NOMO-1 treated with DMSO at 0.1 percent for 48 hours (cell line): ENCODE measurements at regions not wholly inside any gene's neighbourhood (a gene's known extent, or its start where the extent isn't known, plus 50 kb on each side); places are given as distances from the start of the nearest gene placed in this dataset.

Experiments
- DNase-seq: peaks from one replicate; lab custom pipeline; 2025; ENCODE audit not compliant: unreplicated experiment; lab: John Stamatoyannopoulos, UW

DNA sequence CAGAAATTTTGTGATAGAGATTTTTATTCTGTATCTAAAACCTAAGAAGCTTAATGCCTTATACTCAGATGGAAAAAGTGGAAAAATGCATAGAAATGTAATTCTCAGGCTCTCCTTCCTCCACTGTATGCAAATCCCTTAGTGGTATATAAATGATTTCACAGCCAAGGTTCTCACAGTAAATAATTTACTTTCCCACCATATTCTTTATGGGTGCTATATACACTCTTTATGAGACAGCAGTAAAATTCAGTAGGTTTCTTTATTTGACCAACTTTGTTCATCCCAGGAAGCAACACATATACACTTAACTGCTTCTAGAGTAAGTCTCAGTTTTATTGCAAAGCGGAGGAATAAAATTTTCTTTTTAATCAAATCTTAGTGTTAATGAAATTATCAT, 1399.7 kb downstream of the PCDH7 start:
- no peak for DNase-seq

DNA sequence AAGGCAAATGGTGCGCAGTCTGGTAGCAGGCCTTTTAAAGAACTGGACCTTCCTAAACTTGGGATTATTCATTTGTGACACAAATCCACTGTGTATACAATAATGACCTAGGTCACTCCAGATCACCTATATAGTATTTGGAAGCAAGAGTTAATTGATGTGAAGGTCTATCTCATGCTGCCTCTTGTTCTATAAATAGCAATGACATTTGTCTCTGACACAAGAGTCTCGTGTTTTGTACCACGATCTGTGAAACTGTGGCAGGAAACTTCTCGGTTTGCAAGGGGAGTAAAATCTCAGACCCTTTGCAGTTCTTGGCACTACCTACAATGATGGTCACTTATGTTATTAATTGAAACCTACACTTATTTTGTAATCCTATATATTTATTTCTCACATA, 1408.4 kb downstream of the PCDH7 start:
- no peak for DNase-seq

DNA sequence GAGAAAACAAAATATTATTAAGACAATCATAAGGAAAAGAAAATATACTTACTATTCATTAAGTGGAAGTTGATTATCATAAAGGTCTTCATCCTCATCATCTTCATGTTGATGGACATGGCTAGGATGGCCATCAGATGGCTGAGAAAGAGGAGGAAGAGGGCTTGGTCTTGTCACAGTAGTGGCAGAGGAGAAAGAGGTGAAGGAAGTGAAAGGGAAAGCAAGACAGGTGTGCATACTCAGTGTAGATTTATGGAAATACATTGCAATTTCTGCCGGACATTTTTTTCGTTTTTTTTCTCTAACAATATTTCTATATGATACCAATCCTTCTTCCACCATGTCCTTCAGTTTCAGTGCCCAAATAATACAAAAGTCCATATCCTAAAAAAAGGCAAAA, 1409.8 kb downstream of the PCDH7 start:
- DNase-seq = no peak

DNA sequence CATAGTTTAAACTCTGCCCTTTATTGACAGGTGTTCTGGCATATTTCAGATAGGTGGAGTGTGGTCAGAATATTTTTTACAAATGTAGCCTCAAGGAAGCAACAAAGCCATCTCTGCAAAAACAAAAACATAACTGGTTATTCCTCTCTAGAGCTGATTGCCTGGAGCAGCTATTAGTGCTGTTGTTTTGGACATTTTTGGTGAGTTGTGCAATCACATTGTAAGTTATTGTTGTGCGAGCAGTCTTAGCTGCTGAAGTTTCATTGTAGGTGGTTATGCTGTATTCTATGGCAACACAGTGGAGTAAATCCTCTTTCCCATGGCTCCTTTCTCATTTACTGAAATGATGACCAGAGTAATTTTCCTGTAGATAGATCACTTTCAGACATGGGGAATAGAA, 1413.0 kb downstream of the PCDH7 start:
- DNase-seq = no peak

DNA sequence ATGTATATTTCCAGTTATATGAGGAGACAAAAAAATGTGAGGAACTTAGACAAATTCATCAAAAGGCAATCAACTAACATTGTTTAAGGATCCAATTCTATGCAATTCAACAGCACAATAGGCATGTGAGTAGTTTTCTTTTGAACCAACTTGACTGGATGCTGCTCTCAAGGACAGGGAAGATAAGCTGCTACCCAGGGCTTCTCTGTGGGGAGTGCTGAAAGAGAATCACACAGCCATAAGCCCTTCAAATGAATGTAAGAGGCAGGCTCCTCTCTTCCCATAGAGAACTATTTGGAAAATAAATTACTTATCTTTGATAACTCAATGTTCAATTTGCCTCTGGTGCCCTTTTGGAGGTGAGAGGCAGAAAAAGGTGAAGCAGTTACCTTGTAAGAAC, 1413.6 kb downstream of the PCDH7 start:
- DNase-seq = no peak

DNA sequence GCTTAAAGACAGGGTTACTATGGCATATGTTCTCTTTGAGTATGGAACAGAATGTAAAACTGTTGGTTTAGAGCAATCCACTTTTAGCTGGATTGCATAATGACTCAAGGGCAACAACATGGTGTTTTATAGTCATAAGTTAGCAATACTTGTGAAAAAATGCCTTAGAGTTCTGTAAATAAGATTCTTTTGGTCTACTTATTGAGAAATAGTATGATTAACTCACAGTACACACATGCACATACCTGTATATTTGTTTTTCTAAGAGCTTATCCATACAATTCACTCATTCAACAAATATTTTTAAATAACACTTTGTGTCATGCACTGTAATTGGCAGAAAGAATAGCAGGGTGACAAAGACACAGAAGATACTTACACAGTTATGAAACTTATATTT, 1415.5 kb downstream of the PCDH7 start:
- DNase-seq = peak; percentile 17

DNA sequence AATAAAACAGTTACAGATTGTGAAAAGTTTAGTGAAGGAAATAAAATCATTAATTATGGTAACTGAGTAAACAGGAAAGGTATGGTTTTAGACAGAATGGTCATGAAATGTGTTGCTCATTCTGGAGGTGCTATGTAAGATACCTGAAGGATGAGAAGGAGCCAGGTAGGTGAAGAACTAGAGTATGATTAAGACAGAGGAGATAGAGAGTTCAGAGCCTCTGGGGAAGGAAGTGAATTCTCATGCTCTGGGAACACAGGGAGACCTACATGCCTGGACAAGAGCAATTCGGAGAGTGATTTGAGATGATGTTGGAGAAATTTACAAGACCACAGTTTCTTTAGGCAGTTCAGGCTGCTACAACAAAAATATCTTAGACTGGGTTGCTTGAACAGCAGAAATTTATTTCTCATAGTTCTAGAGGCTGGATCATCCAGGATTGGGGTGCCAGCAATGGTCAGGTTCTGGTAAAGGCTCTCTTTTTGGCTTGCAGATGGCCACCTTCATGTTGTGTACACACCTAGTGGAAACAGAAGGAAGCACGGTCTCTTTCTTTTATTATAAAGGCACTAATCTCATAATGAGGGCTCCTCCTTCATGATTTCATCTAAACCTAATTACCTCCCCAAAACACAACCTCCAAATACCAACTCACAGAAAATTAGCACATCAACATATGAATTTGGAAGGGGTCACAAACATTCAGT, 1416.1 kb downstream of the PCDH7 start:
- DNase-seq = no peak

DNA sequence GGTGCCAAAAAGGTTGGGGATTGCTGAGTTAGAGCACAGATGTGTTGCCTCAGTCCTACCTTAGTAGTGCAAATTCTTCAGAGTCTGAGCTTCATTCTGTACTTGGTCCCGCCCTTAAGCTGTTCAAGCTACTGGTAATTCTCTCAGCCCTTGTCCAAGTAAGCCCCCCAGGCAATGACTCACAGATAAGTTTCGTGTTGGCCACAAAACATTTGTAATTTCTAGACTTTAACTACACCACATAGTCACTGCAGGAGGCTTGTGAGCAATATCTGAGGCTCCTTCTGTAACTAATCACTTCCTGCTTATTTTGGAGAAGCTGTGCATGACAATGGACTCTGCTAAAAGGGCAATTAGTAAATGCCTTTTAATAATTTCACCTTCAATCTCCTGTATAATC, 1420.5 kb downstream of the PCDH7 start:
- peak; percentile 92 for DNase-seq

DNA sequence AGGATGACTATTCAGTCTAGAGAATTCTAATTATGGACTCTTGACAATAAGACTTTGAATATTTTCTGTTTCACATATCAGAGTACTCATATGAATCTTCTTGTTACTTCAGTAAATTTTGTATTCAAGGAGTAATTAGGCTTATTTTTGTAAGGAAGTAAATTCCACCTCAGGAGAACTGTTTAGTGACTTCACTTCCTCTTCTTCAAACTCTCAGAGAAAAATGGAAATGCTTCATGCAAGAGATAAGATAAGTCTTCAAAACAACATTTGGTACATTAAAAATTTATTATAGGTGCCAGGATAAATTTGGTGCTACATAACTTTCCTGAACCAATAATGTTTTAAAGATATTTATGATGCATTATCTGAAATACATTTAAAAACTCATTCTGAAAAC, 1421.9 kb downstream of the PCDH7 start:
- peak; percentile 56 for DNase-seq

DNA sequence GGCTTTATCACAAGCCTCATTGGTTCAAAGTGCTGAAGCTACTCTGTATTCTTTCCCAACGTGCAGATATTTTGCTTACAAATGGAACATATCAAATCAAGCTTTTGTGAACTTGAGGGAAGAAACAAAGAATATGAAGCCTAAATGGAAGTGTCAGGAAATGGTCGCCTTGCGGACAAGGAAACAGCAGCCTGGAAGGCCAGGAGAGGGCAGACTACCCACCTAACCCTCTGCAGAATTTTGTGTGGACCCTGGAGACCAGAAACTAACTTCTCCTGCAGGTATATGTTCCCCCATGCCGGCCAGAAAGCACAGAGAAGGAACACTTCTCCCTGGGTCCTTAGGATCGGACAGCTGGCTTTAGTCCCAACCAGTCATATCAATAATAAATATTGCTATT, 1425.8 kb downstream of the PCDH7 start:
- DNase-seq = no peak

DNA sequence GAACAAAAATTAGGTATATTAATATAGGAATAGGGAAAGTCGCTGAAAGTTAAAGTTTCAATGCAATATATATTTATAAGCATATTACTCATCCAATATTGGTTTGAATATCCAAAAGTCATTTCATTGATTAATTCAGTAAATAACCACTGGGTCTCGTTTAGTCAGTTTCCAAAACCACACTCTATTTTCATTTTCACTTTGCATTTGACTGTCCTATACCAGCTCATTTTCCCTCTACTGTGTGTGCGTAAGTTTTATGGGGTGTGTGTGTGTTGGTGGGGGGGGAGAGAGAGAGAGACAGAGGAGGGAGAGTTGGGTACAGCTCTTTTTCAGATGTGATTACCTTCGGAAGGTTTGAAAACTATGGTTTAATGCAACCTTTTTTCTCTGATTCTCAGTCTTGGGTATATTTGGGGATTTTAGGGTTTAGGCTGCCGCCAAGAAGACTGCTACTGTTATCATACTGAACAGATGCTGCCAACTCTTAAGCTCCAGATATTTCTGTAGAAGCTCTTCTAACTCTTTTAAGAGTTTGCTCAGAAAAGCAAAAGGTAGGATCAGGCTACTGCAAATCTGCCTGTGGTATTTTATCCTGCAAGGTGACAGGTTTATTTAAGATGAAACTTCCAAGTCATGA, 1427.4 kb downstream of the PCDH7 start:
- no peak for DNase-seq

DNA sequence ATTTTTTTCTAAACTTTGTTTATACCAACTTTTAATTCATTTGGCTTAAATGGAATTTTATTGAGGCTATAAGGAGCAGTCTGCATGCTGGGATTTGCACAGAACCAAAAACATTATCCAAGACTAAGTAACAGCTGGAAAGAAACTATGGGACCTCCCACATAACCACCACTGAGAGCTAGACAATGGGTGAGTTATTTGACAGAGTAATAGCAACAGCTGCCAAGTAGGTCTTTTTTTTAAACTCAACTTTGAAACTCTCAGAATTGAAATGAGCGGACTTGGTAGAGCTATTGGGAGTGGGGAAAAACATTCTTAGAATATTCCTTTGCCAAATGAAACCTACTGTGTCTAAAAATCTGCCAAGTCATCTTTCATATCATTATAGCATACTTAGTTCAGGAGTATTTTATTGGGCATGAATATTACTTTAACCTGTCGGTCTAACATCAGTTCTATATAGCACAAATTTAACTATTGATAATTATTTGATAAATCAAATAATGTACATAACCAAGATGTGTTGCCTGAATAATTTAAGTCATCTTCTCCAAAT, 1428.0 kb downstream of the PCDH7 start:
- no peak for DNase-seq

DNA sequence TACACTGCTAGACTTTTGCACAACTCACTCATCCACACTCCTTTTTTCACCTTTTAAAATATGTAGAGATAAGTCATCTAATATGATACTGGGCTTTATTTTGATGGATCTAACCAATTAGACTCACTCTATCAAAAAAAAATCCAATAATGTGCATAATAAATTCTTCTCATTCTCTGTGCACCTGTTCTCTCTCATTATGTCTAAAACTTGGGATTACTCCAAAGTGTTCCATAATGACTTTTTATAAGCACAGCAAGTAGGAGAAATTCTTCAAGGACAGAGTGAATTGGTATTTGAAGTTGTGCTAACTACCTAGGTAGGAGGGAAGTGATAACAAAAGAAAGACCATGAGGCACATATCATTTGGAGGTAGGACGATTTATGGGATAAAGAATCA, 1438.8 kb downstream of the PCDH7 start:
- DNase-seq = no peak

DNA sequence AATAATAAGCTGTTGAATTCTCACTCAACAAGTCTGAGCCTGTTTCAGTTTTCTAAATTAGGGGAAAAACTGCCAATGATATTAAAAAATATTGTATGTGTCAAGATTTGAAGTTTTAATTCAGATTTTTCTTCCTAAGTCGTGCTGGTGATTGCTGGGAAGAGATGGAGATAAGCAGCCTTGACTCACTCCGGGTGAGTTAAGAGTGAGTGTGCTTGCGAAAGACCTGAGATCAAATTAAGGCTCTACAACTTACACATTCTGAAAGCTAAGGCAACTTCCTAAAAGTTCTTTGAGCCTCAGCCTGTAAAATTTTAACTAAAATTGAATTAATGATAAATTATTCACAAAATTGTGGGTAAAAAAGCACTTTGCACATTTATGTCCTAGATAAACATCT, 1441.2 kb downstream of the PCDH7 start:
- DNase-seq = peak; percentile 91

DNA sequence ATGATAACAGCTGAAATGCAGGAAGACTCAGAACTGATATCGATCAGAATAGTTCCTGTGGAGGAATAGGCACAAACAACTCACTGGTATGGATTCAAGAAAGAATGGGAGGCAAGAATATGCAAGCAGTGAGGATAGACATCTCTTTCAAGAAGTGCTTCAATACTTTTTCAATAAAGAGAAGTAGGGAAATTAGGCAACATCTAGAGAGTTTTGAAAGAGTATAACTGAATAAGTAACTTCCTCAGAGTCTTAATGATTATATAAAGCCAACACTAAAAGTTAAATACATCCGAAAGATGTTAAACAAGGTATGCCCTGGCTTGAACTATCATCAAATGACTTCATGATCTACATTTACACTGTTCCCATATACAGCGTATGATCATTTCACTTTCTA, 1443.0 kb downstream of the PCDH7 start:
- peak; percentile 92 for DNase-seq

DNA sequence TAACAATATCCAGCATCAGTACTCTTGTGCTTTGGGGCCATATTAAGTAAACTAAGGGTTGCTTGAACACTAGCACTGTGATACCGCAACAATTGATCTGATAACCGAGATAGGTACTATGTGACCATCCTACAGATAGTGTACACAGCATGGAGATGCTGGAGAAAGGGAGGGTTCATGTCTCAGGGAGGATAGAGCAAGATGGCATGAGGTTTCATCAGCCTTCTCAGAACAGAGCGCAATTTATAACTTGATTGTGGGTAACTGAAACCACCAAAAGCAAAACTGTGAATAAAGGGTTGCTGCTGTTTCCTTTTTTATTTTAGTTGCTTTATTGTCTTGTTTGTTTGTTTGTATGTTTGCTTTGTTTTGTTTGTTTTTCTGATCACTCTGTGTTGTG, 1449.7 kb downstream of the PCDH7 start:
- no peak for DNase-seq

DNA sequence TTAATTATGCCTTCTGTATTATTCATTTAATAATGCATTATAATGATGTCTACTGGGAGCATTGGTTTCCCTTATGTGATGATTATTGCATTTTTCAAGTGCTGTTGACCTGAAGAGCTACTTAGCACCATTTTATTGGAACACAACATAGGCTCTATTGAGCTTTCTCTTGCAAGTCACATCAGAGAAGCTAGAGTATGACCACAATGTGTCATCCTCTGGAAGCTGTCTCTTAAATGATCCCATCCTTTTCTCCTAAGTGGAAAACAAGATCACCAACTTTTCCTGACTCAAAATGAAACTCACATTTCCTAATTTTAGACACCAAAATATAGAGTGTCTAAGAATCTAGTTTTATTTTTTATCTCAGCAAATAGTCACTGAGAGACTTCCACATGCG, 1451.9 kb downstream of the PCDH7 start:
- no peak for DNase-seq

DNA sequence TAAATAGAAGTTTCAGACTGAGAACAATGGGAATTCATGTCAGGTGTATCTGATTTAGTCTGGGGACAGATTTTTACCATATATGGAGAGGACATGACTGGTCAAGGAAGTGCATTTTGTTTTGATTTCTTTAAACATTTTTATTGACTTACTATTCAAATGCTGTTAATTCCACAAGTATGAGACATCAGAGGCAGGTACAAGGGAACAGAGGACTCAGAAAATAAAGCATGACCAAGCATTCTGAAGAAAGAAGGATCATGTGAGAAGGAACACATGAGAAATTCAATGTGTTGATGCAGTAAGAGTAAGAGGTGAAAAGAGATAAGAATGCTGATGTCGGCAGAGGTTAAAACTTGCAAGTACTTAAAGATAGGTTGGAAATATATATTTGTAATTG, 1452.6 kb downstream of the PCDH7 start:
- no peak for DNase-seq

DNA sequence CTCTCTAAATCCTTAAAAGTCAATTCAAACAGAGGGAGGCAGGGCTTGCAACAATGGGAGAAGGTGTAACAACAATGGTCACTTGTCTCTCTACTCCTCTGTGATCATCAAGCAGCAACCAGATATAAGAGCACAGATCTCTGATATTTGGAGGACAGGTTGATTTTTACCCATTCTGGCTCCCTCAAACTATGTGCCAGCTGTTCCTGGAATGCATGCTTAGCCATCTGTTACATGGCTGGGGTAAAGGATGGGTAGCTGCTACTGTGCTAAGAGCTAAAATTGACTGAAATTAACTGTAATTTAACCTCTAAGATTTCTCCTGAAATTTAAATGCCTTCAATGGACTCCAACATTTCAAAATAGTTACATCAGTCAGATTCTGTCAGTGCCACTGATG, 1459.9 kb downstream of the PCDH7 start:
- DNase-seq = no peak

DNA sequence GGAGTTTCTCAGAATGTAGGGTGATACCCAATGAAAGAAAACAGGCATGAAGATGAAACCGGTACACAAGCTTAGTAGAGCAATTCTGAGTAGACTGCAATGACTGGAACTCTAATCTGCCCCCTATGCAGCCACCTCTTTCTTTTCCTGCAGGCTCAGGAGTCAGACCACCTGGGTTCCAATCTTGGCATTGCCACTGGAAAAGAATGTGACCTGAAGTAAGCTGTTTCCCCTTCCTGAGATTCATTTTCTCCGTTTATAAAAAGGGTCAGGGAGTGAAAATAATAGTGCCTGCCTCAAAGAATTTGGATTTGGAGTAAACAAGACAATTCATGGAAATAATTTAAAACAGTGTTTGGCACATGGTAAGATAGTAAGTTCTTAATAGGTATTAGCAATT, 1464.0 kb downstream of the PCDH7 start:
- no peak for DNase-seq

DNA sequence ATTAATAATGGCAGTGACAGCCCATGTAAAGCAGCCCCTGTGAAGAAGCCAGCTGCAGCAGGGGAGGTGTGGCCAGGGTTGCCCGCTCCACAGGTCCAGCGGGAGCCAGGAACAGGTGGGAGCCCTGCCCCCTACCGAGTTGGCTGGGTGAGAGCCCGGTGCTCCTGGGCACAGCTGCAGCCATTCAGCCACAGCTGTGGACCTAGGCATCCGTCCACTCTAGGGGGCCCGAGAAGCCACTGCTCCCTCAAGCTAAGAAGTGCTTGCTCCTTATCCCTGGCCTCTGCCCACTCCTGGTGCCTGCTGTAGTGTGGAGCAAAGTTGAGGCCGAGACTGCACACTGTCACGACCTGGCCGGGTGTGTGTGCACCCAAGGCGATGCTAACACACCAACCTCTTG, 1469.0 kb downstream of the PCDH7 start:
- DNase-seq = no peak

DNA sequence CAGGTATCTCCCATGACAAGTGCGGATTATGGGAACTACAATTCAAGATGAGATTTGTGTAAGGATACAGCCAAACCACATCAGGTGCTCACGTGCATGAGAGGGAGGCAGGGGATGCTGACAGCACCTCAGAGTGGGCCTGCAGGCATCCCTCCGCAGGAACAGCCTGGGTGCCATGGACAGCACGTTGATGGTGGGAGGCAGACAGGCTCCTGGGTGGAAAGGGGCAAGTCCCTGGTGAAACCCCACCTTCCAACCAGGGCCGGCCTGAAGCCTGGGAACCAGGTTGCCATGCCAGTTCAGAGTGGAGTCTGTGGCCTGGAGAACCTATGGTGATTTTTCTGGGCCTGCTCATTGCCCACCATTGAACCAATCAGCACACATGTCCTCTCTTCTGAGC, 1469.6 kb downstream of the PCDH7 start:
- no peak for DNase-seq

DNA sequence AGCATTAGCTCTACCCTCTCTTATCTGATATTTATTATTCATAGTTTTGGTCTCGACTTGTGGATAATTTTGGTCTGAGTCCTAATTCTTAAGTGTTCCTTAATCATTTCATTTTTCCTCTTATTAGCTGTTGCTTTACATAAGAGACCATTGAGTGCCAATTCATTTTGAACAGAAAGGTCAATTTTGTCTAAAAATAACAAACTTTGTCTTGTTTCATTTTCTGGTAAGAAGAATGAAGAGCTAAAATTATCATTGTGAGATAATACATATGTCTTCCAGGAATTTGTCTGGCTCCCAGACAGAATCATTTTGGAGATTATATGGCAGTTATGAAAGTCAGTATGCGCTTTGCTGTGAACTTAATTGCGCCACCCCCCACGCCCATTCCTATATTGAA, 1471.8 kb downstream of the PCDH7 start:
- DNase-seq = no peak
